Stimulated activated CD4-positive, alpha-beta T cell treated with anti-CD3 and anti-CD28 coated beads, Interleukin-4, amount 100 ng/mL, for 4 hours (primary cell): ENCODE measurements at regions not wholly inside any gene's neighbourhood (a gene's known extent, or its start where the extent isn't known, plus 50 kb on each side); places are given as distances from the start of the nearest gene placed in this dataset.

Experiments
- DNase-seq, 2 experiments: peaks; one replicate each; pipeline ENCODE4 v3.0.0-alpha.2; 2020

DNA sequence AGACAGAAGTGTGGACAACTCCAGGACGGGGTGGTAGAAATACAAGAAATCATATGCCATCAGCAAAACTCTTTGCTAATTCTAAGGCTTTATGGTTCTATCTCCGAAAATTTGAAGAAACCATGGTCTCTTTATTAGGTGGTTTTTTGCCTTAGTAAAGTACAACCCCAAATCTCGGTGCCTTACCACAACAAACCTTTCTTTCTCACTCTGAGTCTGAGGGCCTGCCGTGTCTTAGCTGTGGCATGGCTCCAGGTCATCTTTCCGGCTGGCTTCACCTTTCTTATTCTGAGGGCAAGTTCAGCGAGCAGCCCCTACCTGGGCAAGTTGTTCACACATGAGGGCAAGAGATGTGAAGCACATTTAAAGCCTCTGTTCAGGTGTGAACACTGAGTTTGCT, 280.6 kb downstream of the TTLL7 start:
- DNase-seq, result no peak

DNA sequence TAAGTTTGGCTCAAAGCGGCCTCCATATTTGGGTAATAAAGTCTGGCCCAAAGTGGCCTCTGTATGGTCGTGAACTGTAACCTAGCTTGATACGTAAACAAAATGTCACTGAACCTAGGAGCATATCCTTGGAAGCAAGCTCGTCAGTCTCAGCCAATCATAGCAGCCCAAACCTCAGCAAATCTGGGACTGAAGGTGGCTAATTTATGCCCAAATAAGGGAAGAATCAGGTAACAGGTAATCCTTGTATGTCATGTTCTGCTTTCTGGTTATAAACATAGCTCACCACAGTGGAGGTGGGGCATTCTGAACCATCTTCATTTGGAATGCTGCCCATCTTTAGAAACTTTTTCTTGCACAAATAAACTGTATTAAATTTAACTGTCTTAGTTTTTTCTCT, 281.1 kb downstream of the TTLL7 start:
- no peak for DNase-seq

DNA sequence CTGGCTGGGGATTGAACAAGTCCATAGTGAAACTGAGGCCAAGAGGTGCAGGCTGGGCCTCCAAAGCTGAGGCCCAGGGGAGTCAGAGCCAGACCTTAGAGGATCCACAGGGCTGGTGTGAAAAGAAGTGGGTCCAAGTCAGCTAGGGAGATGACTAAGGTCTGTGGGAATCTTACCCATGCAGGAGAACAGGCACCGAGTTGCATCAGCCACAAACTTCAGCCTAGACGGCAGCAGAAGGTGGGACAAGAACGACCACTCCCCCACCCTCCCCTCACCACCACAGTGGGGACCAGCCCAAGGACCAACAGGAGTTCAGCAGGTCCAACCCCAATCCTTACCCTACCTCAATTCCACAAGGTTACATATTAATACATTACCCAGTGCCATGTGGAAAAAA, 282.3 kb downstream of the TTLL7 start:
- DNase-seq, result no peak

- DNase-seq, result no peak
These were observed 283.4 kb downstream of the TTLL7 start for GRCh38 chr1:83715550-83715949.

- no peak for DNase-seq
These were observed 289.3 kb downstream of the TTLL7 start for GRCh38 chr1:83709662-83710061.

- DNase-seq, result no peak
These were observed 292.5 kb downstream of the TTLL7 start for GRCh38 chr1:83706354-83706938.

- DNase-seq, result no peak
These were observed 293.8 kb downstream of the TTLL7 start for GRCh38 chr1:83705091-83705490.

GRCh38 chr1:83704350-83704749, 294.6 kb downstream of the TTLL7 start:
- no peak for DNase-seq

DNA sequence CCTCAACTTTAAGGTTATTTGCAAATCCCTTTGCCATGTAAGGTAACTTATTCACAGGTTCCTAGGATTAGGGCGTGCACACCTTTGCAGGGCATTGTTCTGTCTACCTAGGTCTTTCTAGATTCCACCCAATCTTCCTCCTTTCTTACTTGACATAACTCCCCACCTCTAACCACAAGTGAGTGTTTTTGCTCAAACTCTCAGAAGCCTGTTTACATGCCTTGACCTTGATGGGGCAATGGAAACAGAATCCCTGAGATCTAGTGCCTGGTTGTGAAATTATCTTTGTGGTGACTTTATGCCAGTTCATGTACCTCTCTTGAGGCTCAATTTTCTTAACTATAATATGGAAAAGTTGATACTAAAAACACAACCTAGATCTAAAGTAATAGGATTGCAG, 296.6 kb downstream of the TTLL7 start:
- no peak for DNase-seq

DNA sequence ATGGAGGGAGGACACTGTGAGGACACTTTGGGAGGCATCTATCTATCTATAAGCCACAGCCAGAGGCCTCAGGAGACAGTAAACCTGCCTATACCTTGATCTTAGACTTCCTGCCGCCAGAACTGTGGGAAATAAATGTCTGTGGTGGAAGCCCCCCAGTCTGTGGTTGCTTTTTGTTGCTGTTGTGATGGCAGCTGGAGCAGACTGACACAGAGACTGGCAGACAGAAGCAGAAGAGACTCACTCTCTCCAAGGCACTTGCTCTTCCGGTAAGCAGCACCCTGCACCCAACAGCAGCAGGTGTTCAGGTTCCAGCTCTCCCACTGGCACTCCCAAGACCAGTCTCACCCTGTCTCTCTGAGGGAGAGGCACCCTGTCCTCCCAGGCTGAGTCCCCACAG, 297.6 kb downstream of the TTLL7 start:
- no peak for DNase-seq

DNA sequence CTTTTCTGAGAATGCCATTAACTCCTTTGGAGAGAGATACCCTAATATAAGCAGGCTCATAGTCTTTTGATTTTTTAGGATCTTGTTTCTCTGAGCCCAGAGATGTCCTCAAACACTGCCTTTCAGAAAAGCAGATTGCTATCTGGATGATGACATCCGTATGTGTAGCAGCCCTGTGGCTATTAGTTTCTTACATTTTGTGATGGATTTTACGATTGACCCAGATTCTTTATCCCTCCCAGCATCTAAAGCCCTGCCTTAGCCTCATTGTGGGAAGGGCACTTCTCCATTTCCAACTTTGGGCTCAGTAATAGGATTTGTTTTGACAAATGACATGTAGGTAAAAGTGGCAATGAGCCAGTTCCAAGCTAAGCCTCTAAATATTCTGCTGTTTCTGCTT, 300.3 kb downstream of the TTLL7 start:
- no peak for DNase-seq

DNA sequence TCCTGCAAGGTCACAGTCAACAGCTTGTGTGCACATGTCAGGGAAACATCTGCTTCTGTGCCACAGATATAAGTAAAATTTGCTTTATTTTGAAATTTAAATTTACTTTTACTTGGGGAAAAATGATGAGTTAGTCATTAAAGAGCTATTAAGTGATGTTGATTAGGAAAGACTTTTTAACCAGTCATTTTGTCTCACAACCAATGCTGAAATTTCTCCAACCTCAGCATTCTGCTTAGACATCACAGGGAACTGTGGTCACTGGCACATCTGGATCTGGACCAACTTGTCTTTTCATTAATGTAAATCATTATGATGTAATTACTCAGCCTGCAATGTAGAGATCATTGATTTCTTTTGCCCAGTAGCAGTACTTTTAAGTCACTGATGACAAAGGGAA, 301.0 kb downstream of the TTLL7 start:
- DNase-seq, result no peak

DNA sequence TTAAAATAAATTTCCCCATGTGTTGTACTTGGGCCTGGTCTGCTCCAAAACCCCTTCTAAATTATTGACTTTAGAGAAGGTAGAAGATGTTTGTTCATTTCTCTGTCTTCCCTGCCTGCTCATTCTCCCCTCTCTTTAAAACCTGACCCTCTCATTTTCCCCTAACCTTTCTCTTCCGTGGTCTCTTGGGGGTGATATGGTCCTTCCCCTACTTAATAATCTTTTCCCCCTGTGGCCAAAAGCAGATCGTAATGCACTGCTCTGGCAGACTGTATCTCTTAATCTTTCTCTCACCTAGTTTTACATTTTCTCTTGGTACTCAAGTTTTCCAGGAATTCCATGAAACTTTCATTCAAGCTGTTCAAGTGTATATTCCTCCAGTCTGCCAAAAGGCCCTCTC, 301.7 kb downstream of the TTLL7 start:
- DNase-seq, result no peak

DNA sequence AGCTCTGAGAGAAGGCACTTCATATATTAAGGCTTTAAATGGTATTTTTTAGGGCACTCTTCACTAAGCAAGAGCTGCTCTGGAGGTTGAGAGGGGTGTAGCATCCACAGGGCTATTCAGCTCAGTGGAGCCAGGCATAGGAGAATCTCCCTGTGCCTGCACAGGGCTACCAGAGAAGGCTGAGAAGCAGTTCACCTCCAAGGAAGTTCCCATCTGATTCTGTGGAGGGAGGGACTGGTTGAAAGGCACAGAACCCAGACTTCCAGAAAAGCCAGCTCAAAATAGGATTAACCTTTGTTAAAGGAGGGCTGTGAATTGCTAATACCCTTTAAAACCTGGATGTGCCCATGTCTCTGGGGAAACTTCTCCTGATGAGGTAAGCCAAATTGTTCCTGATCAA, 304.5 kb downstream of the TTLL7 start:
- no peak for DNase-seq

DNA sequence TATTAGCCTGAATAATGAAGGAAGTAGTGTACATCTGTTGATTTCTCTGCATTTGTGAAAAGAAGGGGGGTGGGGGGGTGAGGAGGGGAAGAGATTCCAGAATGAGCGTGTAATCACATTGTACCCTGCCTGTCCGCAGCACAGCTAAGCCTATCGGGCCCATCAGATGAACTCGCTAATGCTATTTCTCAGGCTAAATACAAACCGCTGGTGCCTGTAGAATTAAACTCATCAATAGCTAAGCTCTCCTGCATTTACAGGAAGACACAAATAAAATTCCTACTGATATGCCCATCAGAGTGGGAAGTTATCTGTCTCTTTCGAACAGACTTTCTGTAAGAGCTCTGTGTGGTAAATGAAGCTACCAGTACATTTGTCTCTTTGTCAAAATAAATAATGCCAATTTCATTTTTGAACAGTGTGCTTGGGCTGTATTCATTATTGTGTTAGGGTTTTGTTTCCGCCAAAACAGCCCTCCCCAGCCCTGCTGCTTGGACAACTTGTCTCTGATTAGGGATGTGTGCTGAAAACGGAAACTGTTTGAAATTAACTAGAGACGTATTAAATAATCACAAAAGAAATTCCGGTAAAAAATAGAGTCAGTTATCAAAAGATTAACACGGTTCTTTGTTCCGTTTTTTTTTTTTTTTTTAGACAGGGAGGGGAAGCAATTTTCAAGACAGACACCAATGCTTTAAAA, 305.4 kb downstream of the TTLL7 start:
- DNase-seq, result no peak

GRCh38 chr1:83692524-83693381, 306.2 kb downstream of the TTLL7 start:
- DNase-seq, result no peak

- DNase-seq, result no peak
These were observed 306.9 kb downstream of the TTLL7 start for GRCh38 chr1:83691953-83692500.

DNA sequence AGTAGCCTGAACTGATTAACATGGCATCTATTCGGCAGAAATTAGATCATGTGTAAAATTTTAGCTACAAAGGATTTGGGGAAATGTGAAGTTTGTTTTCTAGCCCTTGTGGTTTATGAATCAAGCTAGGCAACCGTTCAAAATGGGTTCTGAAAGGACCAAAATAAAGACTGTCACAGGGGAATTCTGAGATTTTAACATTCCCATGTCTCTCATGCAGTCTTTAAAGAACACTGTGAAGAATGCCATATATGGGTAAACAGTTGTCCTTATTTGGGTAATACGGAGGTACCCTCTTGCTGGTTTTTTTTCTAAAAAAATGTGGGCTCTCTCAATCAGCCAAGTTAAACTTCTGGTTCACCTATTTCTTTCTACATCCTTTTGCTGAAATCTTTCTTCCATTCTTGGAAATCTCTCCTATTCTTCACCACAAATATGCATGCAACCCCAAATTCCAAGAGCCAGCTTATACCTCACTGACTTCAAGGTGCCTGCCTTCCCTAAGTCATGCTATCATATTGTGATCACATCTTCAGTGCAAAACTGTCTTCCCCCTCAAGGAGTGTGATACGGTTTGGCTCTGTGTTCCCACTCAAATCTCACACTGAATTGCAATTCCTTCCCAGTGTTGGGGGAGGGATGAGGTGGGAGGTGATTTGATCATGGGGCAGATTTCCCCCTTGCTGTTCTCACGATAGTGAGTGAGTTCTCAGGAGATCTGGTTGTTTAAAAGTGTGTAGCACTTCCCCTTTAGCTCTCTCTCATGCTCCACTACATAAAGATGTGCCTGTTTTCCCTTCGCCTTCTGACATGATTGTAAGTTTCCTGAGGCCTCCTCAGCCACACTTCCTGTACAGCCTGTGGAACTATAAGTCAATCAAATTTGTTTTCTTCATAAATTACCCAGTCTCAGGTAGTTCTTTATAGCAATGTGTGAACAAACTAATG, 308.7 kb downstream of the TTLL7 start:
- DNase-seq, result no peak

- DNase-seq, result no peak
These were observed 316.8 kb downstream of the TTLL7 start for GRCh38 chr1:83682132-83682531.

DNA sequence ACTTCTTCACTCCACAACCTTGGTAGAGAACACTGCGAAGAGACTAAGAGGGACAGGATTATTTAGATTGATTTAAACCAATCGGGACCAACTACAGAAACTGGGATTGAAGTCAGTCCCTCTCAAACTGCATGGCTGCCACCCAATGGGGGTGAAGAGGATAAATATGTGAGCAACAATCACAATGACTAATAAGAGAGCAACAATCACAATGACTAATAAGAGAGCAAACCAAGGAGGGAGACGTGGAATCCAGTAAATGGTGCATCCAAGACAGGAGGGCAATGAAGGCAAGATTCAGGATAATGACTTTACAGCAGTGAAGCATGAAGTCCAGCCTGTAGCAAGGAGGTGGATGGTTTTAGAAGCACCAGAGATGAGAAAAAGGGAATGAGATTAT, 322.8 kb downstream of the TTLL7 start:
- no peak for DNase-seq

DNA sequence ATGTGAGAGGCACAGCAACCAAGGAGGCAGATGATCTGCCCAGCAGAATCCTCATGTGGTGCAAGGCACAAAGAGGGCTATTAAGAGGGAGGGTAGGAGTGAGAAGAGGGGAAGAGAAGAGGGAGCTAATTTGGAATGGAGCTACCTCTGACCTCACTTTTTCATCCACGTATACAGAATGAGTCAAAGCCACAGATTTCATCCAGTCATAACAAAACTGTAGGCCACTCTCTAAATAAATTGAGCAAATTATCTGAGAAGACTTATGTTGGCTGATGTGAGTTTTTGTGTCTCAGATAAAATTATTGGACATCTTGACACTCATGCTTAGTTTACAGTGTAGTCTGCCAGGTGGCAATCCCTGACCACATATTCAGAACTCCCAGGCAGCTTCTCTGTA, 325.6 kb downstream of the TTLL7 start:
- DNase-seq, result no peak

GRCh38 chr1:83671586-83671985, 327.3 kb downstream of the TTLL7 start:
- no peak for DNase-seq
